ENCODE measurements at regions not wholly inside any gene's neighbourhood (a gene's known extent, or its start where the extent isn't known, plus 50 kb on each side); places are given as distances from the start of the nearest gene placed in this dataset.
"Not testable (repeated sequence)": the region's sequence is repeated elsewhere in the genome, so short reads cannot be mapped to it uniquely, and the experiment has no call there.

- no peak for DNase-seq (ENCODE audit: extremely low read depth in 1 of 2, low read depth in 1 of 2)
Observed at GRCh38 chr10:9227679-9228365, 1173.3 kb downstream of the GATA3 start.

GRCh38 chr10:9228771-9229170 is 1174.3 kb downstream of the GATA3 start:
- no peak for DNase-seq (ENCODE audit: extremely low read depth in 1 of 2, low read depth in 1 of 2)

GRCh38 chr10:9229702-9230244 is 1175.3 kb downstream of the GATA3 start:
- DNase-seq (ENCODE audit: extremely low read depth in 1 of 2, low read depth in 1 of 2): peak in 1 of 2 donors; percentile 14

GRCh38 chr10:9230625-9231024 is 1176.1 kb downstream of the GATA3 start:
- DNase-seq (ENCODE audit: extremely low read depth in 1 of 2, low read depth in 1 of 2): no peak

DNA sequence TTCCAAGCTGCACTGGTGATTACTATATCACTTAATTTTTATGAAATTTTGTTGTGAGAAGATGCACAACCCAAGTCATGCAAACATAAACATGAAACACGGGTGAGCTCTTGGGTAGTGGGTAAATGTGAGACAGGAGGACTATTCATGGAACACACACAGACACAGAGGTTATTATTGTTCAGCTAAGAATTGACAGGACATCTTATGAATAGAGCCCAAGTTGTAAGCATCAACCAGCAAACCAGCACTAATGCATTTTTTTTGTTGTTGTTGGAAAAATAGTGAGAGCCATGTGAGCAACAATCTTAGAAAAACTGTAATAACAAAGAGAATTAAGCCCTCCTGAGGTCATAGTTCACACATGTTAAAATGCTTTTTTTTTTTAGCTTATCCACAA is 1179.7 kb downstream of the GATA3 start:
- no peak for DNase-seq (ENCODE audit: extremely low read depth in 1 of 2, low read depth in 1 of 2)

- DNase-seq (ENCODE audit: extremely low read depth in 1 of 2, low read depth in 1 of 2): no peak
Observed at GRCh38 chr10:9238041-9238440, 1183.6 kb downstream of the GATA3 start.

DNA sequence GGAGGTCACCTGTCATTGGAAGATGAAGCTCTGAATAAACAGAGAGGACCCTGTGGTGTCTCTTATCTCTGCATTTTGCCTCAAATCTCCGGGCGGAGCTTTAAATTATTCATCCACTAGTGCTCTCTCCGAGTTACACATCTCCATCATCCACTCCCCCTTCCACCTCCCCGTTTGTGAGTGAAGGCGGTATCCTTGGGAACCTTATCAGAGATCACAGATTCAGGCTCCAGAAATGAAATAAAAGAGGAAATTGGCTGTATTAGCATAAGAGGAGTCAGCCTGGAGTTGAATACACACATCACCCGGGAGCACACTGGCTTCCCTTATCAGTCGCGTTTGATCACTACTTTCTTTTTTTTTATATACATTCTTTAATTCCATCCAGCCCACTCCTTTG is 1184.8 kb downstream of the GATA3 start:
- DNase-seq (ENCODE audit: extremely low read depth in 1 of 2, low read depth in 1 of 2): no peak

DNA sequence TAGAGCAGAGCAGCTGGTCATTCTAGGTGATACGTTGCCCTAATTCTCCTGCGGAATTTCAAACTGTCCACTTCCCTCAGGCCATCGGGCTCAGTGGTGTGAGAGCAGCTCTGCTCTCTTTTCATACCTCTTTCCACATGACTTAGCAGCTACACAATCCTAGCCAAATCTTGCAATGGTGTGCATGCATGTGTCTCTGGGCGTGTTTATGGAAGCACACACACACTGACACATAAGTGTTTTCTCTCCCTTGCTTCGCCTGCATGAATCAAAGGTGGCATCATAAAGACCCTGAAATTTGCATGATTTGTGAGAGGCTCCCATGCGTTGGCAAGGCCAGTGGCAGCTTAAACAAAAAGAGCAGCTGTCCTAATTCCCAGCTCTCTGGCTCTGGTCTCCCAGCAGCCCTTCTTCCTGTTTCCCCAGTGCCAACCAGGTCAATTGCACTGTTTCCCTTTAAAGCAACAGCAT is 1189.5 kb downstream of the GATA3 start:
- no peak for DNase-seq (ENCODE audit: extremely low read depth in 1 of 2, low read depth in 1 of 2)

- DNase-seq (ENCODE audit: extremely low read depth in 1 of 2, low read depth in 1 of 2): no peak
Observed at GRCh38 chr10:9244864-9245263, 1190.4 kb downstream of the GATA3 start.

DNA sequence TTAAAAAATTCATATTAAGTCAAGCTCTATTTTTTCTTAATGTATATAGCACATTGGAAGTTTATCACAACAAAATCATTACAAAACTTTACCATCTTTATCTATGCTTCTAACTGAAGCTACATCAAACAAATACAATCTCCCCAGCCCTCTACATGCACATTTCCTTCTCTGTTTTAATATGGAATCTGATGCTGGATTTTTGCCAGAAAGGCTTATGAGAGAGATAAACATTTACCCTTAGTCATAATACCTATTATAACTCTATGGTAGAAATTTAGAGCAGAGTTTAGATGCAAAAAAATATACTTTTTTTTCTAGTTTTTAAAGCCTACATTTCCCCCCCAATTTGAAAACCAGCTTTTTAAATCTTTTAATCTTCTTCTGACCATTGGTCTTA is 1198.6 kb downstream of the GATA3 start:
- no peak for DNase-seq (ENCODE audit: extremely low read depth in 1 of 2, low read depth in 1 of 2)

- no peak for DNase-seq (ENCODE audit: extremely low read depth in 1 of 2, low read depth in 1 of 2)
Observed at GRCh38 chr10:9254353-9254752, 1199.9 kb downstream of the GATA3 start.

DNA sequence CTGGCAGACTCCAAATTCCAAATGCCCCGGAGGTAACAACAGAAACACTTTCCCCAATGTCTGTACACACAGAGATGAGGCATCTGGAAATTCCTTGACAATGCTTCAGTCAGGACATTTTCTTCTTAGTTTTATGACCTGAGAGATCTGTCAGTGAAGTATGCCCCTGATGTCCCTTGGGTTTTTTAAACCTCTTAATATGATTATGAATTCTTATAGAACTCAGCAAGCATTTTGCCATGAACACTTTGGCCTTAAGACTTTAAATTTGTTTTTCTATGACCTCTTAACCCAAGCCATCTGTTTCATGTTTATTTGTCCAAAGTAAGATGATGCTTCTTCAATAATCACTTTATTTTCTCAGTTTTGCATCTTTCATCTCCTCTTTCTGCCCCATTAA is 1206.2 kb downstream of the GATA3 start:
- DNase-seq (ENCODE audit: extremely low read depth in 1 of 2, low read depth in 1 of 2): no peak

- DNase-seq (ENCODE audit: extremely low read depth in 1 of 2, low read depth in 1 of 2): no peak
Observed at GRCh38 chr10:9262770-9263169, 1208.3 kb downstream of the GATA3 start.

- DNase-seq (ENCODE audit: extremely low read depth in 1 of 2, low read depth in 1 of 2): no peak
Observed at GRCh38 chr10:9268176-9268575, 1213.7 kb downstream of the GATA3 start.

- DNase-seq (ENCODE audit: extremely low read depth in 1 of 2, low read depth in 1 of 2): not testable (repeated sequence)
Observed at GRCh38 chr10:9273126-9273833, 1218.8 kb downstream of the GATA3 start.

- DNase-seq (ENCODE audit: extremely low read depth in 1 of 2, low read depth in 1 of 2): no peak
Observed at GRCh38 chr10:9274206-9274755, 1219.8 kb downstream of the GATA3 start.

- DNase-seq (ENCODE audit: extremely low read depth in 1 of 2, low read depth in 1 of 2): no peak
Observed at GRCh38 chr10:9275861-9276260, 1221.4 kb downstream of the GATA3 start.

GRCh38 chr10:9285690-9286089 is 1231.2 kb downstream of the GATA3 start:
- DNase-seq (ENCODE audit: extremely low read depth in 1 of 2, low read depth in 1 of 2): no peak

DNA sequence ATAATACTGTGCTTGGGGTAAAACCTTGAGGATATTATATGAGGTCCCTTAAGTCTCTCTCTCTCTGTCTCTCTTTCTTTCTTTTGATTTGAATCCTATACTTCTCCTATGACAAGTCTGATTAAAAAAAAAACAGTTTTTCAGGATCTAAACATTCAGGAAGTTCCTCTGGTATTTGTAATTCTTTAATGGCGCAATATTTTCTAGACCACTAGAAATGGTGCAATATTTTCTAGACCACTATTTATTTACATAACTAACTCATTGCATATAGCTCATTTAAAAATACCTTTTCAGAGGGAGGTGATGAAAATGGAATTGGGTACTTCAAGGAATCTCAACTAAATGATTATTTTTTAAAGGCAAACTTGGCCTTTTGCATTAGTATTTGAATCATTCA is 1235.3 kb downstream of the GATA3 start:
- no peak for DNase-seq (ENCODE audit: extremely low read depth in 1 of 2, low read depth in 1 of 2)

- DNase-seq (ENCODE audit: extremely low read depth in 1 of 2, low read depth in 1 of 2): no peak
Observed at GRCh38 chr10:9291081-9291480, 1236.6 kb downstream of the GATA3 start.

DNA sequence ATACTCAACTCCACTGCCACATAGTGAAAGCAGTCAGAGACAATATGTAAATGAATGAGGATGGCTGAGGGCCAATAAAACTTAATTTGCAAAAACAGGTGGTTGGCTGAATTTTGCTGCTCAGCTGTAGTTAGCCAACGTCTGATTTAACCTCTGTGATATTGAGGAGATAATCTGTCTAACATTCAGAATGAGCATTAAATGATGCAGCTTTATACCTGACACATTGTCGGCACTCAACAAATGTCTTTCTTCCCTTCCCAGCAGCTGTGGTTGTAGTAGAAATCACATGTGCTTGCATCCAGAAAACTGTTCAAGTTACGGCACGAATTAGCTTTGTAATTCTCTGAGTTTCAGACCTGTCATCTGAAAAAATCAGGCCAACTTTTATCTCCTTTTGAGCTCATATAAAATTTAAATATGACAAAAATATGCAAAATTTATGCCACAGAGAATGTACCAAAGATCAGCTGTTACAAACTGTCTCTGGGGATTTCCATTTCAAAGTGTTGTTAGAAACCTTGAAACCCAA is 1239.7 kb downstream of the GATA3 start:
- no peak for DNase-seq (ENCODE audit: extremely low read depth in 1 of 2, low read depth in 1 of 2)

GRCh38 chr10:9294865-9295264 is 1240.4 kb downstream of the GATA3 start:
- DNase-seq (ENCODE audit: extremely low read depth in 1 of 2, low read depth in 1 of 2): no peak

Measured in stimulated activated CD8-positive, alpha-beta memory T cell treated with anti-CD3 and anti-CD28 coated beads, Interleukin-7, amount 100 ng/mL, for 48 hours (primary cell).